ENCODE measurements at regions not wholly inside any gene's neighbourhood (a gene's known extent, or its start where the extent isn't known, plus 50 kb on each side); places are given as distances from the start of the nearest gene placed in this dataset.

DNA sequence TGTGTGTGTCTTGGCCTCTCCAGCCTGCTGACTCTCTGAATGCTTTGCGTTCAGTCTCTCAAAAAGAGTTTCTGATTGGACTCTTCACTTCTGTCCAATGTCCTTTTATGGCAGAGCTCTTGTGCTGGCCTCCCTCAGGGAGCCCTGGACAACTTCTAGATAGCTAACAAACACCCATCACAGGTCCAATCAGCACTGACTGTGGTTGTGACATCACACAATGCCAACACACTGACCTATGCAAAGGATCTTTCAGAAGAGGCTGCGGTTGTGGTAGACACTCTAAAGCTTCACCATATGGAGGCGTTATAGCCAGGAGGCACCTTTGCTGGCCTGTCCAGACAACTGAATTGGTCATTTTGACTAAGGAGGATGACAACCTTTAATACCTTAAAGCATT lies 53.8 kb upstream of the LSM6 start:
- TF ChIP-seq CTCF (IDR thresholded peaks at IDR 0.05; ENCODE audit: insufficient read depth, low read length, poor library complexity, severe bottlenecking) (no peak), EZH2phosphoT487 (conservative IDR thresholded peaks at IDR 0.05; ENCODE audit: low read length) (no peak)

All from SU-DHL-6 (cell line).